ENCODE measurements at regions not wholly inside any gene's neighbourhood (a gene's known extent, or its start where the extent isn't known, plus 50 kb on each side); places are given as distances from the start of the nearest gene placed in this dataset.

GRCh38 chr11:25755381-25755780 lies 576.5 kb upstream of the ANO3 start:
- DNase-seq (ENCODE audit: extremely low read depth, low read depth) = no peak
- TF ChIP-seq, protein P1, sequence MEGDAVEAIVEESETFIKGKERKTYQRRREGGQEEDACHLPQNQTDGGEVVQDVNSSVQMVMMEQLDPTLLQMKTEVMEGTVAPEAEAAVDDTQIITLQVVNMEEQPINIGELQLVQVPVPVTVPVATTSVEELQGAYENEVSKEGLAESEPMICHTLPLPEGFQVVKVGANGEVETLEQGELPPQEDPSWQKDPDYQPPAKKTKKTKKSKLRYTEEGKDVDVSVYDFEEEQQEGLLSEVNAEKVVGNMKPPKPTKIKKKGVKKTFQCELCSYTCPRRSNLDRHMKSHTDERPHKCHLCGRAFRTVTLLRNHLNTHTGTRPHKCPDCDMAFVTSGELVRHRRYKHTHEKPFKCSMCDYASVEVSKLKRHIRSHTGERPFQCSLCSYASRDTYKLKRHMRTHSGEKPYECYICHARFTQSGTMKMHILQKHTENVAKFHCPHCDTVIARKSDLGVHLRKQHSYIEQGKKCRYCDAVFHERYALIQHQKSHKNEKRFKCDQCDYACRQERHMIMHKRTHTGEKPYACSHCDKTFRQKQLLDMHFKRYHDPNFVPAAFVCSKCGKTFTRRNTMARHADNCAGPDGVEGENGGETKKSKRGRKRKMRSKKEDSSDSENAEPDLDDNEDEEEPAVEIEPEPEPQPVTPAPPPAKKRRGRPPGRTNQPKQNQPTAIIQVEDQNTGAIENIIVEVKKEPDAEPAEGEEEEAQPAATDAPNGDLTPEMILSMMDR (IDR thresholded peaks at IDR 0.05; ENCODE audit: low read depth, low read length, missing control alignments) = no peak
- H3K4me3 ChIP-seq (replicated peaks; ENCODE audit: low read depth, low read length) = no peak overlapping the region

GRCh38 chr11:25755918-25756584 lies 575.9 kb upstream of the ANO3 start:
- TF ChIP-seq, protein P1 (IDR thresholded peaks at IDR 0.05; ENCODE audit: low read depth, low read length, missing control alignments) = no peak
- H3K4me3 ChIP-seq (replicated peaks; ENCODE audit: low read depth, low read length) = no peak overlapping the region
- no peak for DNase-seq (ENCODE audit: extremely low read depth, low read depth)

DNA sequence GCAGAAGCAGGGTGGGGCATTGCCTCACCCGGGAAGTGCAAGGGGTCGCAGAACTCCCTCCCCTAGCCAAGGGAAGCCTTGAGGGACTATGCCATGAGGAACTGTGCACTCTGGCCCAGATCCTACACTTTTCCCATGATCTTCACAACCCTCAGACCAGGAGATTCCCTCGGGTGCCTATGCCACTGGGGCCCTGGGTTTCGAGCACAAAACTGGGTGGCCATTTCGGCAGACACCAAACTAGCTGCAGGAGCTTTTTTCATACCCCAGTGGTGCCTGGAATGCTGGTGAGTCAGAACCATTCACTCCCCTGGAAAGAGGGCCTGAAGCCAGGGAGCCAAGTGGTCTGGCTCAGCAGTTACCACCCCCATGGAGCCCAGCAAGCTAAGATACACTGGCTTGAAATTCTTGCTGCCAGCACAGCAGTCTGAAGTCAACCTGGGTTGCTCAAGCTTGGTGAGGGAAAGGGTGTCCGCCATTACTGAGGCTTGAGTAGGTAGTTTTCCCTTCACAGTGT lies 573.7 kb upstream of the ANO3 start:
- TF ChIP-seq, protein P1 (IDR thresholded peaks at IDR 0.05; ENCODE audit: low read depth, low read length, missing control alignments) = no peak
- no peak overlapping the region for H3K4me3 ChIP-seq (replicated peaks; ENCODE audit: low read depth, low read length)
- no peak for DNase-seq (ENCODE audit: extremely low read depth, low read depth)

DNA sequence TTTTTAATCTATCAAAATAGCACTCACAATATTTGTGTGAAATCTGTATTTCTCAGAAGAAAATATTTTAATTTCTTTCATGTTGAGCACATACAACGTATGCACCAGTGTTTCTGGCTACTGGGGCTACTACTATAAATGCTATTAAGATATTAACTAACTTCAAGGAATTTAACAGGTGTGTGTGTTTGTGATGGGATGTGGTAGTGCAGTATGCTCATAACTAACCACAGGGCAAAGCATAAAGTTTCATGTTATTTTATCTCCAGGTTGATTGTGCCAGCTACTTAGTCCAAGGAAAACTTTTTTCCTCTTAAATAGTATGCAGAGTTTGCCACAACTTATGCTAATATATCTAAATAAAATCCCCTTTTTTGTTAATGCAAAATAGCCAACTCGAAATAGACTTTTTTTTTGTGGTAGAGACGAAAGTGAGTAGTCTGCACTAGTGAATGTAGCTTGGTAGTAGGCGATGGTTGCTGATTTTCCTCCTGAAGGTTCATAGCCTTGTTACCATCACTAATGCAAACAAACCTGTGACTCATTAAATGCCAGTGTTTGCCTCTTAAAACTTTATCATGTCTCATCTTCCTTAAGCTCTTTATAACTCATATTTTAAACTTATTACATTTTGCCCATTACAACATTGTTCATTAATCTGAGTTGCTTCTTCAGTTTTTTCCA lies 565.5 kb upstream of the ANO3 start:
- TF ChIP-seq, protein P1 (IDR thresholded peaks at IDR 0.05; ENCODE audit: low read depth, low read length, missing control alignments) = no peak
- no peak overlapping the region for H3K4me3 ChIP-seq (replicated peaks; ENCODE audit: low read depth, low read length)
- no peak for DNase-seq (ENCODE audit: extremely low read depth, low read depth)

GRCh38 chr11:25769287-25769686 lies 562.6 kb upstream of the ANO3 start:
- DNase-seq (ENCODE audit: extremely low read depth, low read depth) = no peak
- no peak overlapping the region for H3K4me3 ChIP-seq (replicated peaks; ENCODE audit: low read depth, low read length)
- TF ChIP-seq, protein P1 (IDR thresholded peaks at IDR 0.05; ENCODE audit: low read depth, low read length, missing control alignments) = no peak

DNA sequence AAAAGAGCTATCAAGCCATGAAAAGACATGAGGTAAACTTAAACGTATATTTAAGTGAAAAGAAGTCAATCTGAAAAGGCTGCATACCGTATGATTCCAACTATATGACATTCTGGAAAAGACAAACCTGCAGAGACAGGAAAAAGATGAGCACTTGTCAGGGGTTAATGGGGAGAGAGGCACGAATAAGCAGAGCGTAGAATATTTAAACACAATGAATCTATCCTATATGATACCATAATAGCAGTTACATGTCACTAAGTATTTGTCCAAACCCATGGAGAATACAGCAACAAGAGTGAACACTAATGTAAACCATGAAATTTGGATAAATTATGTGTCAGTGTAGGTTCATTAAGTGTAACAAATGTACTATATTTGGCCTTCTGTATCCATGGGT lies 560.3 kb upstream of the ANO3 start:
- TF ChIP-seq, protein P1 (IDR thresholded peaks at IDR 0.05; ENCODE audit: low read depth, low read length, missing control alignments) = no peak
- DNase-seq (ENCODE audit: extremely low read depth, low read depth) = no peak
- H3K4me3 ChIP-seq (replicated peaks; ENCODE audit: low read depth, low read length) = no peak overlapping the region

Measured in HFF-Myc (cell line).